HUES48 (cell line): ENCODE measurements at regions not wholly inside any gene's neighbourhood (a gene's known extent, or its start where the extent isn't known, plus 50 kb on each side); places are given as distances from the start of the nearest gene placed in this dataset.
"Not testable (repeated sequence)": the region's sequence is repeated elsewhere in the genome, so short reads cannot be mapped to it uniquely, and the experiment has no call there.

ENCODE experiments used
- H3K27ac ChIP-seq: one replicate; pipeline ENCODE4 v1.7.0; 2013; ENCODE audit warnings: low read depth, low read length, inconsistent platforms
- H3K27me3 ChIP-seq: 2 replicates; pipeline ENCODE4 v1.6.1; 2013; ENCODE audit warnings: mild to moderate bottlenecking, low read length; ENCODE audit not compliant: control insufficient read depth, insufficient read depth
- H3K36me3 ChIP-seq: 2 replicates; pipeline ENCODE4 v1.6.1; 2013; ENCODE audit warnings: low read length; ENCODE audit not compliant: control insufficient read depth, insufficient read depth
- H3K4me1 ChIP-seq: 2 replicates; pipeline ENCODE4 v1.6.1; 2013; ENCODE audit warnings: mild to moderate bottlenecking, low read length; ENCODE audit not compliant: control insufficient read depth, insufficient read depth
- H3K4me3 ChIP-seq: 2 replicates; pipeline ENCODE4 v1.5.1; 2013; ENCODE audit warnings: mild to moderate bottlenecking, low read depth, low read length
- H3K9ac ChIP-seq: 2 replicates; pipeline ENCODE4 v1.6.1; 2013; ENCODE audit warnings: mild to moderate bottlenecking, low read depth, low read length, moderate library complexity
- H3K9me3 ChIP-seq: 2 replicates; pipeline ENCODE4 v1.6.1; 2013; ENCODE audit warnings: low read length; ENCODE audit not compliant: control insufficient read depth, insufficient read depth

GRCh38 chr2:120642646-120643045, 93.0 kb upstream of the GLI2 start:
- H3K4me3 ChIP-seq = no peak overlapping the region
- H3K27ac ChIP-seq = no peak overlapping the region
- H3K36me3 ChIP-seq = no peaks in the 10 kb centered on the region
- H3K9ac ChIP-seq = no peak overlapping the region
- 0 out of 2 replicates have a peak, but pooled peaks cover 4% of the 10 kb centered on the region for H3K4me1 ChIP-seq
- no peaks in the 10 kb centered on the region for H3K9me3 ChIP-seq
- H3K27me3 ChIP-seq = peaks cover 5% of the 10 kb centered on the region

- Histone ChIP-seq H3K27me3 (peaks cover 5% of the 10 kb centered on the region), H3K4me3 (no peak overlapping the region), H3K36me3 (no peaks in the 10 kb centered on the region), H3K4me1 (0 out of 2 replicates have a peak, but pooled peaks cover 4% of the 10 kb centered on the region), H3K27ac (no peak overlapping the region), H3K9ac (no peak overlapping the region), H3K9me3 (peaks cover 13% of the 10 kb centered on the region)
Observed at GRCh38 chr2:120646994-120647393, 88.7 kb upstream of the GLI2 start.

GRCh38 chr2:120647487-120647886, 88.2 kb upstream of the GLI2 start:
- no peak overlapping the region for H3K4me3 ChIP-seq

GRCh38 chr2:120649381-120649780, 86.3 kb upstream of the GLI2 start:
- H3K27me3 ChIP-seq = peaks cover 17% of the 10 kb centered on the region
- not testable (repeated sequence) for H3K4me1 ChIP-seq, H3K27ac ChIP-seq, H3K36me3 ChIP-seq, H3K4me3 ChIP-seq, H3K9ac ChIP-seq
- peaks cover 13% of the 10 kb centered on the region for H3K9me3 ChIP-seq

More at GRCh38 chr2:120647487-120647886, 88.2 kb upstream of the GLI2 start:
- H3K36me3 ChIP-seq = no peaks in the 10 kb centered on the region
- H3K9me3 ChIP-seq = peaks cover 13% of the 10 kb centered on the region
- H3K27ac ChIP-seq = no peak overlapping the region
- no peak overlapping the region for H3K9ac ChIP-seq
- H3K27me3 ChIP-seq = peaks cover 4% of the 10 kb centered on the region; the same call in 1 of the 2 replicates
- 0 out of 2 replicates have a peak, but pooled peaks cover 4% of the 10 kb centered on the region for H3K4me1 ChIP-seq

- Histone ChIP-seq H3K27ac (no peak overlapping the region), H3K4me3 (no peak overlapping the region), H3K36me3 (no peaks in the 10 kb centered on the region), H3K27me3 (peaks cover 21% of the 10 kb centered on the region), H3K9me3 (peaks cover 13% of the 10 kb centered on the region), H3K9ac (no peak overlapping the region), H3K4me1 (0 out of 2 replicates have a peak, but pooled peaks cover 8% of the 10 kb centered on the region)
Observed at GRCh38 chr2:120650022-120650644, 85.5 kb upstream of the GLI2 start.

GRCh38 chr2:120651818-120652217, 83.8 kb upstream of the GLI2 start:
- H3K27ac ChIP-seq = no peak overlapping the region
- peaks cover 13% of the 10 kb centered on the region for H3K9me3 ChIP-seq
- H3K4me3 ChIP-seq = no peak overlapping the region
- 0 out of 2 replicates have a peak, but pooled peaks cover 8% of the 10 kb centered on the region for H3K4me1 ChIP-seq
- H3K9ac ChIP-seq = no peak overlapping the region
- no peaks in the 10 kb centered on the region for H3K36me3 ChIP-seq
- H3K27me3 ChIP-seq = peaks cover 33% of the 10 kb centered on the region

- no peak overlapping the region for H3K4me3 ChIP-seq
- 0 out of 2 replicates have a peak, but pooled peaks cover 3% of the 10 kb centered on the region for H3K4me1 ChIP-seq
- H3K9ac ChIP-seq = no peak overlapping the region
- H3K9me3 ChIP-seq = peaks cover 13% of the 10 kb centered on the region
- no peak overlapping the region for H3K27ac ChIP-seq
- H3K27me3 ChIP-seq = peaks cover 39% of the 10 kb centered on the region
- no peaks in the 10 kb centered on the region for H3K36me3 ChIP-seq
Observed at GRCh38 chr2:120653046-120653445, 82.6 kb upstream of the GLI2 start.

GRCh38 chr2:120653871-120654270, 81.8 kb upstream of the GLI2 start:
- Histone ChIP-seq H3K27me3 (peaks cover 47% of the 10 kb centered on the region), H3K36me3 (no peaks in the 10 kb centered on the region), H3K9me3 (peaks cover 13% of the 10 kb centered on the region), H3K4me1 (0 out of 2 replicates have a peak, but pooled peaks cover 3% of the 10 kb centered on the region), H3K4me3 (no peak overlapping the region), H3K27ac (no peak overlapping the region), H3K9ac (no peak overlapping the region)

GRCh38 chr2:120654381-120655134, 81.1 kb upstream of the GLI2 start:
- H3K36me3 ChIP-seq = no peaks in the 10 kb centered on the region
- no peak overlapping the region for H3K9ac ChIP-seq
- H3K9me3 ChIP-seq = peaks cover 13% of the 10 kb centered on the region
- H3K27ac ChIP-seq = no peak overlapping the region
- 0 out of 2 replicates have a peak overlapping the region, but pooled peaks have one; percentile 31 for H3K4me3 ChIP-seq
- peaks cover 54% of the 10 kb centered on the region for H3K27me3 ChIP-seq
- H3K4me1 ChIP-seq = 0 out of 2 replicates have a peak, but pooled peaks cover 3% of the 10 kb centered on the region

- no peak overlapping the region for H3K4me3 ChIP-seq
- H3K9me3 ChIP-seq = no peaks in the 10 kb centered on the region
- H3K9ac ChIP-seq = no peak overlapping the region
- H3K36me3 ChIP-seq = no peaks in the 10 kb centered on the region
- peaks cover 66% of the 10 kb centered on the region for H3K27me3 ChIP-seq
- peaks cover 12% of the 10 kb centered on the region; the same call in 1 of the 2 replicates for H3K4me1 ChIP-seq
- no peak overlapping the region for H3K27ac ChIP-seq
Observed at GRCh38 chr2:120656273-120656950, 79.3 kb upstream of the GLI2 start.
